ENCODE measurements at regions not wholly inside any gene's neighbourhood (a gene's known extent, or its start where the extent isn't known, plus 50 kb on each side); places are given as distances from the start of the nearest gene placed in this dataset.

DNA sequence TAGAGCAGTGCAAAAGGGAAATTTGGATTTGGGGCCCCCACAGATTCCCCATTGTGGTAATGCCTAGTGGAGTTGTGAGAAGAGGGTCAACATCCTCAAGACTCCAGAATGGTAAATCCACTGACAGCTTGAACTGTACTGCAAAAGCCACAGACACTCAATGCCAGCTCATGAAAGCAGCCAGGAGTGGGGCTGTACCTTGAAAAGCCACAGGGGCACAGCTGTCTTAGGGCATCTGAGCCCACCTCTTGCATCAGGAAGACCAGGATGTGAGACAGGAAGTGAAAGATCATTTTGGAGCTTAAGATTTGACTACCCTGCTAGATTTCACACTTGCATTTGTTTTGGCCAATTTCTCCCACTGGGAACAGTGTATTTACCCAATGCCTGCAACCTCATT, 1548.9 kb upstream of the PCDH20 start:
- TF ChIP-seq EZH2phosphoT487 (IDR thresholded peaks at IDR 0.05; ENCODE audit: low read depth) = no peak
- TF ChIP-seq, protein P1, sequence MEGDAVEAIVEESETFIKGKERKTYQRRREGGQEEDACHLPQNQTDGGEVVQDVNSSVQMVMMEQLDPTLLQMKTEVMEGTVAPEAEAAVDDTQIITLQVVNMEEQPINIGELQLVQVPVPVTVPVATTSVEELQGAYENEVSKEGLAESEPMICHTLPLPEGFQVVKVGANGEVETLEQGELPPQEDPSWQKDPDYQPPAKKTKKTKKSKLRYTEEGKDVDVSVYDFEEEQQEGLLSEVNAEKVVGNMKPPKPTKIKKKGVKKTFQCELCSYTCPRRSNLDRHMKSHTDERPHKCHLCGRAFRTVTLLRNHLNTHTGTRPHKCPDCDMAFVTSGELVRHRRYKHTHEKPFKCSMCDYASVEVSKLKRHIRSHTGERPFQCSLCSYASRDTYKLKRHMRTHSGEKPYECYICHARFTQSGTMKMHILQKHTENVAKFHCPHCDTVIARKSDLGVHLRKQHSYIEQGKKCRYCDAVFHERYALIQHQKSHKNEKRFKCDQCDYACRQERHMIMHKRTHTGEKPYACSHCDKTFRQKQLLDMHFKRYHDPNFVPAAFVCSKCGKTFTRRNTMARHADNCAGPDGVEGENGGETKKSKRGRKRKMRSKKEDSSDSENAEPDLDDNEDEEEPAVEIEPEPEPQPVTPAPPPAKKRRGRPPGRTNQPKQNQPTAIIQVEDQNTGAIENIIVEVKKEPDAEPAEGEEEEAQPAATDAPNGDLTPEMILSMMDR (IDR thresholded peaks at IDR 0.05; ENCODE audit: low read depth, low read length) = no peak
